Mucosa of stomach (tissue), 1 donor: ENCODE measurements at regions not wholly inside any gene's neighbourhood (a gene's known extent, or its start where the extent isn't known, plus 50 kb on each side); places are given as distances from the start of the nearest gene placed in this dataset.
"Not testable (repeated sequence)": the region's sequence is repeated elsewhere in the genome, so short reads cannot be mapped to it uniquely, and the experiment has no call there.

Experiments
- H3K27me3 ChIP-seq: one replicate; pipeline ENCODE4 v1.7.0; 2013; ENCODE audit warnings: mild to moderate bottlenecking, low read length; ENCODE audit not compliant: control insufficient read depth, insufficient read depth
- H3K36me3 ChIP-seq: one replicate; pipeline ENCODE4 v1.7.0; 2013; ENCODE audit warnings: low read length; ENCODE audit not compliant: control insufficient read depth, insufficient read depth
- H3K4me1 ChIP-seq: one replicate; pipeline ENCODE4 v1.7.0; 2013; ENCODE audit warnings: mild to moderate bottlenecking, low read length; ENCODE audit not compliant: control insufficient read depth, insufficient read depth
- H3K4me3 ChIP-seq: one replicate; pipeline ENCODE4 v1.7.0; 2013; ENCODE audit warnings: low read length
- H3K9ac ChIP-seq: one replicate; pipeline ENCODE4 v1.7.0; 2013; ENCODE audit warnings: mild to moderate bottlenecking, low read length, moderate library complexity
- H3K9me3 ChIP-seq: one replicate; pipeline ENCODE4 v1.7.0; 2013; ENCODE audit warnings: mild to moderate bottlenecking, low read length, moderate library complexity; ENCODE audit not compliant: control insufficient read depth
- donor health status: Pancreatic carcinoma.

- H3K36me3 ChIP-seq, result no peaks in the 10 kb centered on the region
- no peak overlapping the region for H3K9ac ChIP-seq
- no peaks in the 10 kb centered on the region for H3K9me3 ChIP-seq
- peaks cover 21% of the 10 kb centered on the region for H3K4me1 ChIP-seq
- H3K4me3 ChIP-seq, result no peak overlapping the region
- no peaks in the 10 kb centered on the region for H3K27me3 ChIP-seq
Measured at GRCh38 chr5:174501461-174502069, 222.8 kb upstream of the MSX2 start.

- no peak overlapping the region for H3K9ac ChIP-seq
- H3K4me1 ChIP-seq, result peaks cover 35% of the 10 kb centered on the region
- no peak overlapping the region for H3K4me3 ChIP-seq
- H3K9me3 ChIP-seq, result no peaks in the 10 kb centered on the region
- H3K36me3 ChIP-seq, result no peaks in the 10 kb centered on the region
- no peaks in the 10 kb centered on the region for H3K27me3 ChIP-seq
Measured at GRCh38 chr5:174503086-174503460, 221.3 kb upstream of the MSX2 start.

GRCh38 chr5:174503461-174504265 is 220.7 kb upstream of the MSX2 start:
- Histone ChIP-seq H3K9me3 (no peaks in the 10 kb centered on the region), H3K4me1 (peaks cover 37% of the 10 kb centered on the region), H3K27me3 (no peaks in the 10 kb centered on the region), H3K36me3 (no peaks in the 10 kb centered on the region), H3K9ac (peak overlapping the region; percentile 26), H3K4me3 (peak overlapping the region; percentile 14)

- Histone ChIP-seq H3K4me3 (peak overlapping the region; percentile 14), H3K9ac (peak overlapping the region; percentile 26), H3K9me3 (no peaks in the 10 kb centered on the region)
Measured at GRCh38 chr5:174504266-174504726, 220.1 kb upstream of the MSX2 start.

GRCh38 chr5:174505621-174506020 is 218.8 kb upstream of the MSX2 start:
- Histone ChIP-seq H3K9ac (no peak overlapping the region), H3K4me1 (peaks cover 37% of the 10 kb centered on the region), H3K27me3 (no peaks in the 10 kb centered on the region), H3K36me3 (no peaks in the 10 kb centered on the region), H3K9me3 (no peaks in the 10 kb centered on the region), H3K4me3 (no peak overlapping the region)

More at GRCh38 chr5:174504266-174504726, 220.1 kb upstream of the MSX2 start:
- peaks cover 37% of the 10 kb centered on the region for H3K4me1 ChIP-seq
- no peaks in the 10 kb centered on the region for H3K36me3 ChIP-seq
- no peaks in the 10 kb centered on the region for H3K27me3 ChIP-seq

- H3K9me3 ChIP-seq, H3K36me3 ChIP-seq, H3K27me3 ChIP-seq, H3K9ac ChIP-seq, H3K4me3 ChIP-seq: not testable (repeated sequence)
- peaks cover 32% of the 10 kb centered on the region for H3K4me1 ChIP-seq
Measured at GRCh38 chr5:174510782-174511453, 213.5 kb upstream of the MSX2 start.

GRCh38 chr5:174511714-174512253 is 212.6 kb upstream of the MSX2 start:
- Histone ChIP-seq H3K9me3 (no peaks in the 10 kb centered on the region), H3K9ac (no peak overlapping the region), H3K4me1 (peaks cover 27% of the 10 kb centered on the region), H3K36me3 (no peaks in the 10 kb centered on the region), H3K4me3 (no peak overlapping the region), H3K27me3 (no peaks in the 10 kb centered on the region)

GRCh38 chr5:174514325-174514724 is 210.1 kb upstream of the MSX2 start:
- no peaks in the 10 kb centered on the region for H3K27me3 ChIP-seq
- H3K9ac ChIP-seq, result no peak overlapping the region
- no peak overlapping the region for H3K4me3 ChIP-seq
- H3K36me3 ChIP-seq, result no peaks in the 10 kb centered on the region
- peaks cover 12% of the 10 kb centered on the region for H3K4me1 ChIP-seq
- no peaks in the 10 kb centered on the region for H3K9me3 ChIP-seq

GRCh38 chr5:174514983-174515394 is 209.4 kb upstream of the MSX2 start:
- H3K27me3 ChIP-seq, result no peaks in the 10 kb centered on the region

GRCh38 chr5:174516741-174517140 is 207.6 kb upstream of the MSX2 start:
- no peak overlapping the region for H3K4me3 ChIP-seq
- no peaks in the 10 kb centered on the region for H3K9me3 ChIP-seq
- peaks cover 28% of the 10 kb centered on the region for H3K4me1 ChIP-seq
- no peaks in the 10 kb centered on the region for H3K36me3 ChIP-seq
- H3K9ac ChIP-seq, result no peak overlapping the region
- no peaks in the 10 kb centered on the region for H3K27me3 ChIP-seq

More at GRCh38 chr5:174514983-174515394, 209.4 kb upstream of the MSX2 start:
- Histone ChIP-seq H3K9me3 (no peaks in the 10 kb centered on the region), H3K9ac (no peak overlapping the region), H3K4me3 (no peak overlapping the region), H3K36me3 (no peaks in the 10 kb centered on the region), H3K4me1 (peaks cover 17% of the 10 kb centered on the region)

- Histone ChIP-seq H3K36me3 (no peaks in the 10 kb centered on the region), H3K4me3 (no peak overlapping the region), H3K4me1 (peaks cover 24% of the 10 kb centered on the region), H3K9me3 (no peaks in the 10 kb centered on the region), H3K27me3 (no peaks in the 10 kb centered on the region), H3K9ac (no peak overlapping the region)
Measured at GRCh38 chr5:174518512-174518911, 205.9 kb upstream of the MSX2 start.
